ENCODE measurements at regions not wholly inside any gene's neighbourhood (a gene's known extent, or its start where the extent isn't known, plus 50 kb on each side); places are given as distances from the start of the nearest gene placed in this dataset.

GRCh38 chr3:94772402-94772801 is 709.5 kb downstream of the NSUN3 start:
- no peak for TF ChIP-seq POLR2AphosphoS5 (IDR thresholded peaks at IDR 0.05; ENCODE audit: borderline replicate concordance, low read depth, low read length)
- no peak for TF ChIP-seq EZH2 (IDR thresholded peaks at IDR 0.05)
- no peak for TF ChIP-seq FOXP2 (optimal IDR thresholded peaks at IDR 0.05; ENCODE audit: control extremely low read depth, extremely low read length, insufficient read depth)

Data from SK-N-MC (cell line).